ENCODE measurements at regions not wholly inside any gene's neighbourhood (a gene's known extent, or its start where the extent isn't known, plus 50 kb on each side); places are given as distances from the start of the nearest gene placed in this dataset.

GRCh38 chr10:123582084-123582989 is 83.8 kb upstream of the GPR26 start:
- TF ChIP-seq CTCF (IDR thresholded peaks at IDR 0.05; ENCODE audit: control insufficient read depth, insufficient read depth, low read depth, low read length, missing control alignments) = peak; percentile 98
- H3K4me3 ChIP-seq (ENCODE audit: control insufficient read depth, low read depth, low read length) = no peak overlapping the region
- DNase-seq (ENCODE audit: low read depth) = peak; percentile 31

GRCh38 chr10:123583639-123584418 is 82.3 kb upstream of the GPR26 start:
- peak; percentile 82 for DNase-seq (ENCODE audit: low read depth)
- TF ChIP-seq CTCF (IDR thresholded peaks at IDR 0.05; ENCODE audit: control insufficient read depth, insufficient read depth, low read depth, low read length, missing control alignments) = peak; percentile 93
- H3K4me3 ChIP-seq (ENCODE audit: control insufficient read depth, low read depth, low read length) = no peak overlapping the region

GRCh38 chr10:123584419-123584775 is 81.8 kb upstream of the GPR26 start:
- TF ChIP-seq CTCF (IDR thresholded peaks at IDR 0.05; ENCODE audit: control insufficient read depth, insufficient read depth, low read depth, low read length, missing control alignments) = no peak
- H3K4me3 ChIP-seq (ENCODE audit: control insufficient read depth, low read depth, low read length) = no peak overlapping the region
- DNase-seq (ENCODE audit: low read depth) = no peak

- TF ChIP-seq CTCF (IDR thresholded peaks at IDR 0.05; ENCODE audit: control insufficient read depth, insufficient read depth, low read depth, low read length, missing control alignments) = no peak
- DNase-seq (ENCODE audit: low read depth) = no peak
- H3K4me3 ChIP-seq (ENCODE audit: control insufficient read depth, low read depth, low read length) = no peak overlapping the region
Observed at GRCh38 chr10:123585477-123586445, 80.4 kb upstream of the GPR26 start.

GRCh38 chr10:123587110-123587509 is 79.0 kb upstream of the GPR26 start:
- no peak for TF ChIP-seq CTCF (IDR thresholded peaks at IDR 0.05; ENCODE audit: control insufficient read depth, insufficient read depth, low read depth, low read length, missing control alignments)
- no peak overlapping the region for H3K4me3 ChIP-seq (ENCODE audit: control insufficient read depth, low read depth, low read length)
- DNase-seq (ENCODE audit: low read depth) = no peak

- no peak for TF ChIP-seq CTCF (IDR thresholded peaks at IDR 0.05; ENCODE audit: control insufficient read depth, insufficient read depth, low read depth, low read length, missing control alignments)
- no peak for DNase-seq (ENCODE audit: low read depth)
- no peak overlapping the region for H3K4me3 ChIP-seq (ENCODE audit: control insufficient read depth, low read depth, low read length)
Observed at GRCh38 chr10:123588386-123588914, 77.7 kb upstream of the GPR26 start.
